Left ventricle myocardium inferior (tissue), 1 donor: ENCODE measurements at regions not wholly inside any gene's neighbourhood (a gene's known extent, or its start where the extent isn't known, plus 50 kb on each side); places are given as distances from the start of the nearest gene placed in this dataset.

Experiments used
- DNase-seq: peaks from one replicate; pipeline ENCODE4 v3.0.0-alpha.2; 2020
- H3K27ac ChIP-seq: fragments of 200-600 bp; replicated peaks from 2 replicates; pipeline ENCODE4 v1.8.0; 2021
- H3K27me3 ChIP-seq: fragments of 200-600 bp; 2 replicates; pipeline ENCODE4 v1.8.0; 2021; ENCODE audit warnings: low read depth
- H3K36me3 ChIP-seq: fragments of 200-600 bp; 2 replicates; pipeline ENCODE4 v1.8.0; 2021
- H3K4me1 ChIP-seq: fragments of 200-600 bp; 2 replicates; pipeline ENCODE4 v1.8.0; 2021
- H3K4me3 ChIP-seq: fragments of 200-600 bp; 2 replicates; pipeline ENCODE4 v1.8.0; 2021; ENCODE audit warnings: mild to moderate bottlenecking, moderate library complexity
- H3K9me3 ChIP-seq: fragments of 200-600 bp; replicated peaks from 2 replicates; pipeline ENCODE4 v1.8.0; 2021
- intact Hi-C: fragments of 100-400 bp; cut with micrococcal nuclease; formaldehyde crosslinking; loops from one replicate; pipeline ENCODE4 v1.11.0; 2022
- TF ChIP-seq, protein P1 (sequence below): fragments of 200-600 bp; IDR thresholded peaks from 2 replicates; pipeline ENCODE4 v1.8.0; 2021; ENCODE audit warnings: antibody characterized with exemption, mild to moderate bottlenecking, borderline replicate concordance
- donor health status: DM: no; HTN: yes; CAD: no; lungs with severe emphysema.

DNA sequence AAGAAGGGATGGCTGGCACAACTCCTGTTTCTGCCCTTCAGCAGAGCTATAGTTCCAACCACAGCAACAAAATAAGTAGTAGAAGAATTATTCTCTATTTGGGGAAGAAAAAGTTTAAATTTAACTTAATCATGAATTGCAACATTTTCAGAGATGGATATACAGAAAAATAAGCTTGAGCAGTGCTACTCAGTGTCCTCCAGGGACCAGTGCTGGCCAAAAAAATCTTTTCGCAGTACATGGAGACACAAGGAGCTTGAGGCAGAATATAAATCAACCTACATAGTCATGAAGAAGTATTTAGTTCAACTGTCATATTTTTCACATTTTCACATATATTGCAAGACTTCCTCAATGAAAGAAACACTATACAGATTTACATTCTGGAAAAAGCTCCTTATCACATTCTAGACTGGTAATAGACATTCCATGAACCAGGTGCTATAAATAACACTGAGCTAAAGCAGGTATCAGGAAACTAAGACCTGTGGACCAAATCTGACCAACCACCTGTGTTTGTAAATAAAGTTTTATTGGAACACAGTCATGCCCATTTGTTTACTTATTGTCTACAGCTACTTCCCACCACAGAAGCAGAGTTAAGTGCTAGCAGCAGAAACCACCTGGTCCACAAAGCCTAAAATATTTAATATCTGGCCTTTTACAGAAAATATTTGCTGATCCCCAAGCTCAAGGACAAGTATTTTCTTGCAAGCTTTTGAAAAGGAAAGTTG is 101.9 kb downstream of the RGS21 start:
- Histone ChIP-seq H3K4me3 (no peak overlapping the region), H3K36me3 (no peaks in the 10 kb centered on the region), H3K9me3 (peaks cover 3% of the 10 kb centered on the region), H3K27ac (no peak overlapping the region), H3K4me1 (no peaks in the 10 kb centered on the region), H3K27me3 (no peaks in the 10 kb centered on the region)
- DNase-seq: no peak
- intact Hi-C loops: no loop called here
- TF ChIP-seq, protein P1, sequence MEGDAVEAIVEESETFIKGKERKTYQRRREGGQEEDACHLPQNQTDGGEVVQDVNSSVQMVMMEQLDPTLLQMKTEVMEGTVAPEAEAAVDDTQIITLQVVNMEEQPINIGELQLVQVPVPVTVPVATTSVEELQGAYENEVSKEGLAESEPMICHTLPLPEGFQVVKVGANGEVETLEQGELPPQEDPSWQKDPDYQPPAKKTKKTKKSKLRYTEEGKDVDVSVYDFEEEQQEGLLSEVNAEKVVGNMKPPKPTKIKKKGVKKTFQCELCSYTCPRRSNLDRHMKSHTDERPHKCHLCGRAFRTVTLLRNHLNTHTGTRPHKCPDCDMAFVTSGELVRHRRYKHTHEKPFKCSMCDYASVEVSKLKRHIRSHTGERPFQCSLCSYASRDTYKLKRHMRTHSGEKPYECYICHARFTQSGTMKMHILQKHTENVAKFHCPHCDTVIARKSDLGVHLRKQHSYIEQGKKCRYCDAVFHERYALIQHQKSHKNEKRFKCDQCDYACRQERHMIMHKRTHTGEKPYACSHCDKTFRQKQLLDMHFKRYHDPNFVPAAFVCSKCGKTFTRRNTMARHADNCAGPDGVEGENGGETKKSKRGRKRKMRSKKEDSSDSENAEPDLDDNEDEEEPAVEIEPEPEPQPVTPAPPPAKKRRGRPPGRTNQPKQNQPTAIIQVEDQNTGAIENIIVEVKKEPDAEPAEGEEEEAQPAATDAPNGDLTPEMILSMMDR: no peak

DNA sequence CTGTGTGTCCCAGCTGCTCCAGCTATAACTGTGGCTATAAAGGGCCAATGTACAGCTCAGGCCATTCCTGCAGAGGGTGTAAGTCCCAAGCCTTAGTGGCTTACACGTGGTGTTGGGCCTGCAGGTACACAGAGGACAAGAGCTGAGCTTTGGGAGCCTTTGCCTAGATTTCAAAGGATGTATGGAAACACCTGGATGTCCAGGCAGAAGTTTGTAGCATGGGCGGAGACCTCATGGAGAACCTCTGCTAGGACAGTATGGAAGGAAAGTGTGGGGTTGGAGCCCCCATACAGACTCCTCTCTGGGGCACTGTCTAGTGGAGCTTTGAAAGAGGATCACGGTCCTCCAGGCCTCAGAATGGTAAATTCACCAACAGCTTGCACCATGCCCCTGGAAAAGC is 113.9 kb downstream of the RGS21 start:
- Histone ChIP-seq H3K9me3 (peaks cover 6% of the 10 kb centered on the region), H3K27ac (no peak overlapping the region), H3K4me3 (no peak overlapping the region), H3K4me1 (no peaks in the 10 kb centered on the region), H3K27me3 (no peaks in the 10 kb centered on the region), H3K36me3 (no peaks in the 10 kb centered on the region)
- intact Hi-C loops: no loop called here
- no peak for DNase-seq
- TF ChIP-seq, protein P1: no peak

DNA sequence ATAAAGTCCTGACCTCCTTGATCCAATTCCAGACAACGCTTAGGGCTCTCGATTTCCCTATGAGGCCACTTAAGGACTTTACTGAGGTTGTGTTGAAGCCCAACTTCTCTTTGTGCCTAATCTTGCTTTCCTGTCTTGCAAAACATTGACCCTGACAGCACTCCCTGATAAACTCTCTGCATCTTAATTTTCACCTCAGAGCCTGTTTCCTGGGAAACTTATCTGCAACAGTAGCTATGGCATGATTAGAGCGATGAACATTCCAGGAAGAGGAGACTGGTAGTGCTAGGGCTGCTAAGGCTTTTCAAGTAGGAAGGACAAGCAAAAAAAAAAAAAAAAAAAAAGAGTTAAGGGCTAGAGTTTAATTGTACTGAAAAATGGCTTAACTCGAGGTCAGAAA is 118.9 kb downstream of the RGS21 start:
- H3K27me3 ChIP-seq: no peaks in the 10 kb centered on the region
- no peaks in the 10 kb centered on the region for H3K4me1 ChIP-seq
- no peak overlapping the region for H3K27ac ChIP-seq
- no peak for DNase-seq
- H3K9me3 ChIP-seq: peaks cover 2% of the 10 kb centered on the region
- no peaks in the 10 kb centered on the region for H3K36me3 ChIP-seq
- intact Hi-C loops: no loop called here
- TF ChIP-seq, protein P1: no peak
- no peak overlapping the region for H3K4me3 ChIP-seq

DNA sequence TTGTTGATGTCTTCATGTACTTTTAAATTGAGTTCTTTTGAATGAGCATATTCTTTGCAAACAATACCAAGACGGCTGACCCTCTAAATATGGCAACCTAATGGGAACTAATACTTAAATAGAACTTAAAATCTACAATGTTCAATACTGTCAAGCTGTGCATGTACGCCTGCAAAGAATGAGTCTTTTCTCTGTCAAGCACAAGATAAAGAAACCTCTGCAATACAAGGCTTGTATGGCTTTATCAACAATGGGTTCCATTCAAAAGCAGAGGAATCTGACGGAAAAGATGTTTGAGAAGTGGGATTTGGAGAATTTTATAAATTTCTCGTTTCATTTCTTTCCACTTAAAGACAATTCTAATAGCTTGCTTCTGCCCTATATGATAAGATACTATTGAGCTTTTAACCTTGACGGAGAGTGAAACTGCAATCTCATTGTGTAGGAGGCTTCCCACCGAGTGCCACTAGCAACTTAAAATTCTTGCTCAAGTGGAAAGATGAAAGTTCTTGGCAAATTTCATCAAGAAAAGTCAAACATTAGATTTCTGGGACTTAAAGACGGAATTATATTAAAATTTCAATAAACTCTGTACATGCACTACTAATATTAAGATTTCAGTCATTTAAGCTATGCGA is 119.8 kb downstream of the RGS21 start:
- no peaks in the 10 kb centered on the region for H3K9me3 ChIP-seq
- no peak overlapping the region for H3K4me3 ChIP-seq
- no peak for DNase-seq
- no peak overlapping the region for H3K27ac ChIP-seq
- intact Hi-C loops: no loop called here
- H3K27me3 ChIP-seq: no peaks in the 10 kb centered on the region
- TF ChIP-seq, protein P1: no peak
- no peaks in the 10 kb centered on the region for H3K4me1 ChIP-seq
- no peaks in the 10 kb centered on the region for H3K36me3 ChIP-seq

DNA sequence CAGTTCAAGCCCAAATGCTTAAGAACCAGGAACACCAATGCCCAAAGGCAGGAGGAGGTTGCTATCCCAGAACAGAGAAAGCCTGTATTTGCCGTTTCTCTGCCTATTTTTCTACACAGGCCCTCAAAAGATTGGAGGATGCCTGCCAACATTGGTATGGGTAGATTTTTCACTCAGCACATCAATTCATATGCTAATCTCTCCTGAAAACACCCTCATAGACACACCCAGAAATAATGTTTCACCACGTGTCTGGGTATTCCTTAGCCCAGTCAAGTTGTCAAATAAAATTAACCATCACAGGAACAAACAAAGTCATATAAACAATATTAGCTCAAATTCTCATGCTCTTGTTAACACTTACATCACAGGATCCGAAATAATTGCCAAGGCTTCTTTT is 121.9 kb downstream of the RGS21 start:
- H3K36me3 ChIP-seq: no peaks in the 10 kb centered on the region
- intact Hi-C loops: no loop called here
- H3K27me3 ChIP-seq: no peaks in the 10 kb centered on the region
- DNase-seq: no peak
- TF ChIP-seq, protein P1: no peak
- no peaks in the 10 kb centered on the region for H3K9me3 ChIP-seq
- no peak overlapping the region for H3K4me3 ChIP-seq
- no peak overlapping the region for H3K27ac ChIP-seq
- H3K4me1 ChIP-seq: no peaks in the 10 kb centered on the region
